IMR-90 (cell line): ENCODE measurements at regions not wholly inside any gene's neighbourhood (a gene's known extent, or its start where the extent isn't known, plus 50 kb on each side); places are given as distances from the start of the nearest gene placed in this dataset.

Experiments
- ATAC-seq: fragments of 200-7000 bp; cut with Tn5 transposase; 2 replicates; pipeline ENCODE4 v1.9.1; 2020; ENCODE audit warnings: low read depth, mild to moderate bottlenecking, moderate library complexity
- BruUV-seq: library from RNA; stranded (reverse); fragments of 400-500 nt; replicated peaks from 2 replicates; lab custom pipeline; 2021; lab: Mats Ljungman, UMichigan
- CTCF ChIA-PET: fragments of 300-600 bp; formaldehyde crosslinking; extraction: SDS; loops from one replicate; lab custom pipeline; 2021; ENCODE audit warnings: antibody characterized with exemption; lab: Yijun Ruan, JAX
- POLR2A ChIA-PET: fragments of 300-600 bp; sonication (Branson Sonifier 250); formaldehyde crosslinking; loops from one replicate; lab custom pipeline; 2022; ENCODE audit warnings: antibody characterized with exemption; ENCODE audit not compliant: unreplicated experiment; lab: Charles Lee
- DNase-seq: peaks from one replicate; pipeline ENCODE4 v3.0.0; 2013
- H2AFZ ChIP-seq: replicated peaks from 2 replicates; pipeline ENCODE3; 2013; ENCODE audit warnings: low read length, mild to moderate bottlenecking; ENCODE audit not compliant: poor library complexity
- H2AK5ac ChIP-seq: 2 replicates; pipeline ENCODE4 v1.6.1; 2013; ENCODE audit warnings: low read depth, low read length, inconsistent platforms
- H2AK9ac ChIP-seq: replicated peaks from 2 replicates; pipeline ENCODE3; 2013; ENCODE audit warnings: mild to moderate bottlenecking, low read depth, low read length, moderate library complexity; ENCODE audit not compliant: poor library complexity
- H2BK120ac ChIP-seq: 2 replicates; pipeline ENCODE4 v1.6.1; 2013; ENCODE audit warnings: low read depth, low read length, inconsistent platforms
- H2BK15ac ChIP-seq: 3 replicates; pipeline ENCODE4 v1.6.1; 2013; ENCODE audit warnings: low read depth, low read length, inconsistent platforms
- H2BK20ac ChIP-seq: 2 replicates; pipeline ENCODE4 v1.6.1; 2013; ENCODE audit warnings: low read depth, mild to moderate bottlenecking, inconsistent platforms, low read length, moderate library complexity
- H2BK5ac ChIP-seq: 2 replicates; pipeline ENCODE4 v1.6.1; 2013; ENCODE audit warnings: mild to moderate bottlenecking, low read depth, low read length, inconsistent platforms; ENCODE audit not compliant: poor library complexity, severe bottlenecking
- H3K14ac ChIP-seq: replicated peaks from 2 replicates; pipeline ENCODE4 v1.6.1; 2013; ENCODE audit warnings: low read depth, low read length, inconsistent platforms
- H3K18ac ChIP-seq: 2 replicates; pipeline ENCODE4 v1.6.1; 2013; ENCODE audit warnings: low read depth, low read length, control low read depth
- H3K23ac ChIP-seq: 2 replicates; pipeline ENCODE4 v1.6.1; 2013; ENCODE audit warnings: low read depth, low read length, inconsistent platforms
- H3K27ac ChIP-seq: 2 replicates; pipeline ENCODE4 v1.5.1; 2013; ENCODE audit warnings: mild to moderate bottlenecking, control low read depth, low read length; ENCODE audit not compliant: insufficient read depth
- H3K27me3 ChIP-seq: 2 replicates; pipeline ENCODE4 v1.6.1; 2013; ENCODE audit warnings: low read length; ENCODE audit not compliant: control insufficient read depth, insufficient read depth
- H3K36me3 ChIP-seq: 2 replicates; pipeline ENCODE4 v1.6.1; 2013; ENCODE audit warnings: low read length, mixed read lengths; ENCODE audit not compliant: control insufficient read depth, insufficient read depth
- H3K4ac ChIP-seq: 2 replicates; pipeline ENCODE4 v1.6.1; 2013; ENCODE audit warnings: low read depth, low read length, inconsistent platforms
- H3K4me1 ChIP-seq: 2 replicates; pipeline ENCODE4 v1.6.1; 2013; ENCODE audit warnings: low read length, mixed read lengths; ENCODE audit not compliant: control insufficient read depth, insufficient read depth
- H3K4me2 ChIP-seq: 2 replicates; pipeline ENCODE4 v1.6.1; 2013; ENCODE audit warnings: low read depth, mild to moderate bottlenecking, control low read depth, low read length, moderate library complexity
- H3K4me3 ChIP-seq: 2 replicates; pipeline ENCODE4 v1.5.1; 2013; ENCODE audit warnings: low read depth, mild to moderate bottlenecking, control low read depth, low read length, moderate library complexity; ENCODE audit not compliant: insufficient read depth
- H3K56ac ChIP-seq: 2 replicates; pipeline ENCODE4 v1.6.1; 2013; ENCODE audit warnings: low read length, inconsistent platforms; ENCODE audit not compliant: insufficient read depth; ENCODE audit errors: extremely low read depth
- H3K79me1 ChIP-seq, 2 experiments: 2 replicates each; pipeline ENCODE4 v1.6.1; 2013; ENCODE audit warnings: low read length in 2 of 2, inconsistent platforms in 1 of 2, low read depth in 1 of 2
- H3K9ac ChIP-seq: 2 replicates; pipeline ENCODE4 v1.6.1; 2013; ENCODE audit warnings: low read depth, low read length, control low read depth
- H3K9me1 ChIP-seq: 2 replicates; pipeline ENCODE4 v1.6.1; 2013; ENCODE audit warnings: low read length, inconsistent platforms; ENCODE audit not compliant: insufficient read depth
- H3K9me3 ChIP-seq: 2 replicates; pipeline ENCODE4 v1.6.1; 2013; ENCODE audit warnings: low read length; ENCODE audit not compliant: control insufficient read depth, insufficient read depth
- H4K20me1 ChIP-seq: 2 replicates; pipeline ENCODE4 v1.6.1; 2013; ENCODE audit warnings: low read length, inconsistent platforms; ENCODE audit not compliant: insufficient read depth
- H4K5ac ChIP-seq: 2 replicates; pipeline ENCODE4 v1.6.1; 2013; ENCODE audit warnings: mild to moderate bottlenecking, low read depth, low read length, control low read depth
- H4K8ac ChIP-seq, 2 experiments: 2 replicates each; pipeline ENCODE4 v1.6.1; 2013; ENCODE audit warnings: low read depth in 2 of 2, low read length in 2 of 2, control low read depth in 1 of 2, inconsistent platforms in 1 of 2
- H4K91ac ChIP-seq: 2 replicates; pipeline ENCODE4 v1.6.1; 2013; ENCODE audit warnings: low read depth, low read length, inconsistent platforms; ENCODE audit not compliant: insufficient read depth
- BHLHE40 ChIP-seq: fragments of 150-350 bp; IDR thresholded peaks from 2 replicates; pipeline ENCODE4 v1.6.1; 2016; ENCODE audit warnings: mild to moderate bottlenecking, low read depth, low read length
- CEBPB ChIP-seq: IDR thresholded peaks from 2 replicates; pipeline ENCODE4 v1.6.1; 2012; ENCODE audit warnings: low read depth, low read length, improper control_type of control experiment
- CHD1 ChIP-seq: IDR thresholded peaks from 2 replicates; pipeline ENCODE4 v1.6.1; 2012; ENCODE audit warnings: low read depth, low read length, improper control_type of control experiment
- FOS ChIP-seq: fragments of 150-350 bp; IDR thresholded peaks from 2 replicates; pipeline ENCODE4 v1.6.1; 2016; ENCODE audit warnings: low read depth, low read length
- MXI1 ChIP-seq: IDR thresholded peaks from 2 replicates; pipeline ENCODE4 v1.6.1; 2012; ENCODE audit warnings: low read depth, mild to moderate bottlenecking, low read length, moderate library complexity, borderline replicate concordance
- NFE2L2 ChIP-seq: fragments of 150-350 bp; IDR thresholded peaks from 2 replicates; pipeline ENCODE4 v1.6.1; 2016; ENCODE audit warnings: low read depth, mild to moderate bottlenecking, low read length
- RAD21 ChIP-seq: IDR thresholded peaks from 2 replicates; pipeline ENCODE4 v1.6.1; 2012; ENCODE audit warnings: low read length, improper control_type of control experiment
- RFX5 ChIP-seq: IDR thresholded peaks from 2 replicates; pipeline ENCODE4 v1.8.0; 2012; ENCODE audit warnings: low read depth, mild to moderate bottlenecking, low read length, moderate library complexity
- WGBS, 2 experiments: methylation state at CpG; one replicate each; pipeline versions ENCODE4 v1.1.5 to v1.1.7; 2013; ENCODE audit warnings: missing lambda C conversion rate in 2 of 2; ENCODE audit not compliant: insufficient read length in 1 of 2; ENCODE audit errors: extremely low coverage in 2 of 2; 5-methylcytosine and 5-hydroxymethylcytosine counted together
- dilution Hi-C: fragments of 300-500 bp; cut with HindIII; formaldehyde crosslinking; loops from one replicate; pipeline ENCODE4 v1.14.3; 2018; ENCODE audit warnings: low sequenced_read_pairs; ENCODE audit not compliant: unreplicated experiment
- in situ Hi-C: fragments of 300-500 bp; cut with MboI; formaldehyde crosslinking; loops from 3 replicates; pipeline ENCODE4 v1.14.3; 2019; ENCODE audit warnings: low sequenced_read_pairs, inconsistent platforms, mixed read lengths
- intact Hi-C: fragments of 100-400 bp; cut with micrococcal nuclease; formaldehyde crosslinking; loops from 2 replicates; pipeline ENCODE4 v1.10.0; 2022
- TF ChIP-seq, protein P1 (sequence below): fragments of 150-350 bp; IDR thresholded peaks from 2 replicates; pipeline ENCODE4 v1.6.1; 2016; ENCODE audit warnings: low read depth, mild to moderate bottlenecking, low read length, moderate library complexity, borderline replicate concordance

DNA sequence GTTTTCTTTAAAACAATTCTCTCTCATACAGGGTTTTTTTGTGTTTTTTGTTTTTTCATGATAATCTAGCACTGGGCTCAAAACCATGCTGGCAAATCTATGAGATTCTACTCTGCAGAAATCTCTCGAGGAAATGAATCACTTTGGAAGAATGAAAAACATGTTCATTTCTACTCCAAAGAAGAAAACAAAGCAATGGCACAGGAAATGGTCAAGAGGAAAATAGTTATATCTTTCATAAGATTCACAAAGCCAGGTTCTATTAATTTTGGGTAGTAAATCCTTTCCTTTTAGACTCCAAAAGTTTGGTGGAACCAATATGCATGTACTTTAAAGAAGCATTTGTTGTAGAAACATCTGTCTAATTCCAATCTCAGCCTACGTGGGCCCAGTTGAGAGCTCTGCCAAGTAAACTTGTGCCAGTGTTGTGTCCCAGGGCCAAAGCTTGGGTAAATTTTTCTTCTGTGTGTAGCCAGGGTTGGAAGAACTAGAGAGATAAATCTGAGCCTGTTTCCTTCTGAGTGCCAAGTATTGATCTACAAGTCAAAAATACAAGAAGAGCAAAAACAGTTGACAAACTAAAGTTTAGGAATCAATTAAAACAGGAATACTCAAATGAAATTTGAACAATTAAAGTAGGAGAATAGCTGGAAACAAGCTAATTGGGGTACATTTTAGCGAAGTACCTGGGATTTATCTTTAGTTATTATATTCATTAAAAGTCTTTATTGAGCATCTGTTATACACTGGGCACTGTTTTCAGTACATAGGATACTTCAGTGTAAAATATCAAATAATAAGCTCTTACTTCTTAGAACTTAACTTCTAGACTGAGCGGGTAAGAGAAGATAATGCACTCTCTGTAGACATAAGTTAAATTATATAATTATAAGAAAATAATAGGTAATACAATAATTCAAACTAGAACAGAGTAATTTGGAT lies 657.5 kb upstream of the NECTIN3 start:
- peak; percentile 84 for DNase-seq
- Histone ChIP-seq H4K8ac (peak overlapping the region; percentile 97 to 99), H2BK20ac (peak overlapping the region; percentile 100), H2AK5ac (peak overlapping the region; percentile 94), H3K4me3 (no peak overlapping the region), H3K14ac (peak overlapping the region; percentile 99), H3K27ac (peak overlapping the region; percentile 100), H2BK120ac (peak overlapping the region; percentile 100), H3K36me3 (no peaks in the 10 kb centered on the region), H3K4ac (peak overlapping the region; percentile 100), H2AK9ac (no peak overlapping the region), H4K20me1 (no peaks in the 10 kb centered on the region), H3K23ac (peak overlapping the region; percentile 100), H2BK5ac (peak overlapping the region; percentile 100), H3K4me1 (peaks cover 12% of the 10 kb centered on the region), H4K5ac (peak overlapping the region; percentile 86), H2AFZ (no peak overlapping the region), H2BK15ac (peak overlapping the region; percentile 51; the same call in 2 of the 3 replicates), H3K4me2 (peak overlapping the region; percentile 31; the same call in 1 of the 2 replicates), H4K91ac (peak overlapping the region; percentile 98), H3K27me3 (no peaks in the 10 kb centered on the region), H3K56ac (peak overlapping the region; percentile 98), H3K9me1 (peaks cover 3% of the 10 kb centered on the region; the same call in 1 of the 2 replicates), H3K9ac (peak overlapping the region; percentile 76; the same call in 1 of the 2 replicates), H3K9me3 (no peaks in the 10 kb centered on the region), H3K79me1 (peaks cover 0 to 3% of the 10 kb centered on the region in 2 experiments; a peak in 1 of 4 replicates), H3K18ac (peak overlapping the region; percentile 97)
- no CpG with 5 or more reads among the region's 4 CpGs for WGBS, 2 experiments
- in situ Hi-C loops, result no loop called here
- ChIA-PET CTCF (interaction anchor here (0.5 to 0.9 kb wide), 4 partner anchors 17 to 671 kb away, joined by 3 to 5 read pairs (median 3); no protein-coding TSS in a partner anchor), POLR2A (interaction anchor here (1.0 to 1.4 kb wide), 2 partner anchors 113 to 375 kb away, joined by 3 read pairs; no protein-coding TSS in a partner anchor)
- peak; percentile 84 for ATAC-seq
- intact Hi-C loops, result loop anchor here (5.0 to 10.0 kb wide), 2 partner anchors 658 to 879 kb away; partner anchors contain the start of gene NECTIN3
- no TSS peak for BruUV-seq
- dilution Hi-C loops, result no loop called here
- TF ChIP-seq RFX5, result no peak
- TF ChIP-seq RAD21, result no peak
- TF ChIP-seq CEBPB, result no peak
- TF ChIP-seq CHD1, result no peak
- TF ChIP-seq, protein P1, sequence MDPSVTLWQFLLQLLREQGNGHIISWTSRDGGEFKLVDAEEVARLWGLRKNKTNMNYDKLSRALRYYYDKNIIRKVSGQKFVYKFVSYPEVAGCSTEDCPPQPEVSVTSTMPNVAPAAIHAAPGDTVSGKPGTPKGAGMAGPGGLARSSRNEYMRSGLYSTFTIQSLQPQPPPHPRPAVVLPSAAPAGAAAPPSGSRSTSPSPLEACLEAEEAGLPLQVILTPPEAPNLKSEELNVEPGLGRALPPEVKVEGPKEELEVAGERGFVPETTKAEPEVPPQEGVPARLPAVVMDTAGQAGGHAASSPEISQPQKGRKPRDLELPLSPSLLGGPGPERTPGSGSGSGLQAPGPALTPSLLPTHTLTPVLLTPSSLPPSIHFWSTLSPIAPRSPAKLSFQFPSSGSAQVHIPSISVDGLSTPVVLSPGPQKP, result no peak
- no peak for TF ChIP-seq MXI1
- TF ChIP-seq FOS, result no peak
- no peak for TF ChIP-seq NFE2L2
- no peak for TF ChIP-seq BHLHE40
